ENCODE measurements at regions not wholly inside any gene's neighbourhood (a gene's known extent, or its start where the extent isn't known, plus 50 kb on each side); places are given as distances from the start of the nearest gene placed in this dataset.

- no peaks in the 10 kb centered on the region for H3K36me3 ChIP-seq (ENCODE audit: control insufficient read depth in 2 of 2, extremely low read depth in 1 of 2, insufficient read depth in 2 of 2, low read length in 2 of 2)
- no peaks in the 10 kb centered on the region for H3K27me3 ChIP-seq (ENCODE audit: control insufficient read depth in 2 of 2, insufficient read depth in 2 of 2, low read length in 2 of 2)
- FAIRE-seq (no peak), DNase-seq (ENCODE audit: low read depth, low spot score) (no peak)
- no peaks in the 10 kb centered on the region for H4K20me1 ChIP-seq (replicated peaks; ENCODE audit: control insufficient read depth, extremely low read depth, insufficient read depth, low read length)
- no peaks in the 10 kb centered on the region for H3K79me2 ChIP-seq (ENCODE audit: control insufficient read depth, insufficient read depth, low read length)
- CTCF ChIA-PET: no interaction called here
- intact Hi-C loops (cut with micrococcal nuclease): no loop called here
- no peak overlapping the region for H3K4me2 ChIP-seq (ENCODE audit: insufficient read depth, low read length)
- H3K27ac ChIP-seq (ENCODE audit: insufficient read depth, low read depth, low read length): no peak overlapping the region
- dilution Hi-C loops (cut with MboI; ENCODE audit: extremely low pct_ligation_motif_present, low sequenced_read_pairs): no loop called here
- no peak overlapping the region for H2AFZ ChIP-seq (ENCODE audit: low read depth, low read length)
- no peak overlapping the region for H3K9ac ChIP-seq (replicated peaks; ENCODE audit: extremely low read depth, insufficient read depth, low read length)
- TF ChIP-seq POLR2AphosphoS5 (IDR thresholded peaks at IDR 0.05; ENCODE audit: insufficient read depth, low read depth, low read length): no peak
- no peak for TF ChIP-seq EZH2 (IDR thresholded peaks at IDR 0.05; ENCODE audit: borderline replicate concordance, low read depth, low read length, severe bottlenecking)
- H3K9me3 ChIP-seq (replicated peaks; ENCODE audit: control insufficient read depth, insufficient read depth, low read length): no peaks in the 10 kb centered on the region
- BruUV-seq (replicated peaks): no TSS peak
- no peaks in the 10 kb centered on the region for H3K4me1 ChIP-seq (ENCODE audit: control insufficient read depth, extremely low read depth, insufficient read depth, low read length)
- POLR2A ChIA-PET: no interaction called here
- H3K9me1 ChIP-seq (replicated peaks; ENCODE audit: control insufficient read depth, extremely low read depth, insufficient read depth, low read length): no peaks in the 10 kb centered on the region
- no peak overlapping the region for H3K4me3 ChIP-seq (replicated peaks in 1 of 3; ENCODE audit: insufficient read depth in 1 of 3, low read depth in 1 of 3, low read length in 3 of 3)
Measured at GRCh38 chr9:108168236-108168850, 678.8 kb upstream of the KLF4 start.

GRCh38 chr9:108167136-108167900, 677.7 kb upstream of the KLF4 start:
- ChIA-PET CTCF (no interaction called here), POLR2A (no interaction called here)
- H3K27me3 ChIP-seq (ENCODE audit: control insufficient read depth in 2 of 2, insufficient read depth in 2 of 2, low read length in 2 of 2): no peaks in the 10 kb centered on the region
- FAIRE-seq (no peak), DNase-seq (ENCODE audit: low read depth, low spot score) (no peak)
- no peak overlapping the region for H3K27ac ChIP-seq (ENCODE audit: insufficient read depth, low read depth, low read length)
- H2AFZ ChIP-seq (ENCODE audit: low read depth, low read length): no peak overlapping the region
- no peak overlapping the region for H3K9ac ChIP-seq (replicated peaks; ENCODE audit: extremely low read depth, insufficient read depth, low read length)
- intact Hi-C loops (cut with micrococcal nuclease) (no loop called here), dilution Hi-C loops (cut with MboI; ENCODE audit: extremely low pct_ligation_motif_present, low sequenced_read_pairs) (no loop called here)
- H3K36me3 ChIP-seq (ENCODE audit: control insufficient read depth in 2 of 2, extremely low read depth in 1 of 2, insufficient read depth in 2 of 2, low read length in 2 of 2): no peaks in the 10 kb centered on the region
- no TSS peak for BruUV-seq (replicated peaks)
- no peaks in the 10 kb centered on the region for H3K9me3 ChIP-seq (replicated peaks; ENCODE audit: control insufficient read depth, insufficient read depth, low read length)
- H4K20me1 ChIP-seq (replicated peaks; ENCODE audit: control insufficient read depth, extremely low read depth, insufficient read depth, low read length): no peaks in the 10 kb centered on the region
- no peak for TF ChIP-seq CTCF (IDR thresholded peaks at IDR 0.05; ENCODE audit: extremely low read depth in 1 of 2, insufficient read depth in 1 of 2, low read depth in 1 of 2, low read length in 2 of 2)
- TF ChIP-seq POLR2A (IDR thresholded peaks at IDR 0.05; ENCODE audit: low read depth, low read length): no peak
- TF ChIP-seq EZH2 (IDR thresholded peaks at IDR 0.05; ENCODE audit: borderline replicate concordance, low read depth, low read length, severe bottlenecking): no peak
- no peak for TF ChIP-seq POLR2AphosphoS5 (IDR thresholded peaks at IDR 0.05; ENCODE audit: insufficient read depth, low read depth, low read length)
- TF ChIP-seq MAX (IDR thresholded peaks at IDR 0.05; ENCODE audit: insufficient read depth, insufficient read length): no peak
- no peak for TF ChIP-seq FOS (IDR thresholded peaks at IDR 0.05; ENCODE audit: borderline replicate concordance, insufficient read depth, low read length)
- no peaks in the 10 kb centered on the region for H3K4me1 ChIP-seq (ENCODE audit: control insufficient read depth, extremely low read depth, insufficient read depth, low read length)
- H3K4me3 ChIP-seq (replicated peaks in 1 of 3; ENCODE audit: insufficient read depth in 1 of 3, low read depth in 1 of 3, low read length in 3 of 3): no peak overlapping the region
- H3K4me2 ChIP-seq (ENCODE audit: insufficient read depth, low read length): no peak overlapping the region
- H3K9me1 ChIP-seq (replicated peaks; ENCODE audit: control insufficient read depth, extremely low read depth, insufficient read depth, low read length): no peaks in the 10 kb centered on the region
- H3K79me2 ChIP-seq (ENCODE audit: control insufficient read depth, insufficient read depth, low read length): no peaks in the 10 kb centered on the region

All from endothelial cell of umbilical vein (primary cell).